H1 (cell line): ENCODE measurements at regions not wholly inside any gene's neighbourhood (a gene's known extent, or its start where the extent isn't known, plus 50 kb on each side); places are given as distances from the start of the nearest gene placed in this dataset.

Experiments used
- CTCF ChIA-PET: fragments of 300-600 bp; sonication (Branson Sonifier 250); formaldehyde crosslinking; loops from one replicate; lab custom pipeline; 2021; ENCODE audit not compliant: partially characterized antibody; lab: Charles Lee
- POLR2A ChIA-PET: fragments of 300-600 bp; sonication (Branson Sonifier 250); formaldehyde crosslinking; loops from one replicate; lab custom pipeline; 2021; ENCODE audit warnings: inconsistent platforms; ENCODE audit not compliant: partially characterized antibody; lab: Charles Lee
- DNase-seq, 2 experiments: peaks; one replicate each; pipeline versions ENCODE4 v3.0.0 to v3.0.0-alpha.2; 2010 to 2022; ENCODE audit warnings: low spot score in 2 of 2, low read depth in 1 of 2, mixed read lengths in 1 of 2
- FAIRE-seq: peaks from 2 replicates; lab custom pipeline; 2011; peaks lifted over from hg19 to GRCh38; lab: Jason Lieb, UNC
- H2AFZ ChIP-seq: 2 replicates; pipeline ENCODE4 v1.8.1; 2012; ENCODE audit warnings: low read length, inconsistent platforms
- H2AK5ac ChIP-seq: 2 replicates; pipeline ENCODE4 v1.6.1; 2013; ENCODE audit warnings: low read depth, low read length
- H2BK120ac ChIP-seq: replicated peaks from 2 replicates; pipeline ENCODE3; 2013; ENCODE audit warnings: low read depth, low read length, inconsistent platforms
- H2BK12ac ChIP-seq: 2 replicates; pipeline ENCODE4 v1.6.1; 2013; ENCODE audit warnings: low read depth, low read length
- H2BK15ac ChIP-seq: 2 replicates; pipeline ENCODE4 v1.6.1; 2013; ENCODE audit warnings: low read length
- H2BK20ac ChIP-seq: 2 replicates; pipeline ENCODE4 v1.6.1; 2013; ENCODE audit warnings: low read length
- H2BK5ac ChIP-seq: 2 replicates; pipeline ENCODE4 v1.6.1; 2013; ENCODE audit warnings: low read depth, low read length
- H3K14ac ChIP-seq: 2 replicates; pipeline ENCODE4 v1.6.1; 2013; ENCODE audit warnings: inconsistent platforms; ENCODE audit not compliant: insufficient read length
- H3K18ac ChIP-seq: 2 replicates; pipeline ENCODE4 v1.6.1; 2013; ENCODE audit warnings: low read length; ENCODE audit errors: extremely low read depth
- H3K23ac ChIP-seq: 2 replicates; pipeline ENCODE4 v1.6.1; 2013; ENCODE audit warnings: inconsistent platforms; ENCODE audit not compliant: insufficient read length
- H3K23me2 ChIP-seq: 2 replicates; pipeline ENCODE4 v1.6.1; 2013; ENCODE audit warnings: low read depth, low read length
- H3K27ac ChIP-seq: 2 replicates; pipeline ENCODE4 v1.6.1; 2011; ENCODE audit warnings: low read depth, low read length, inconsistent platforms
- H3K27me3 ChIP-seq, 4 experiments: replicated peaks in 1 of 4; 1 replicate in 1 of 4; 2 replicates in 3 of 4; pipeline versions ENCODE4 v1.6.1 to v1.8.1; 2011 to 2013; ENCODE audit warnings: low read length in 3 of 4, mild to moderate bottlenecking in 3 of 4, inconsistent platforms in 2 of 4, mixed read lengths in 2 of 4, moderate library complexity in 1 of 4; ENCODE audit not compliant: control insufficient read depth in 3 of 4, insufficient read depth in 3 of 4; ENCODE audit errors: extremely low read depth in 1 of 4
- H3K36me3 ChIP-seq, 4 experiments: 2 replicates each; pipeline versions ENCODE4 v1.6.1 to v1.8.1; 2011 to 2013; ENCODE audit warnings: mild to moderate bottlenecking in 4 of 4, low read length in 3 of 4, moderate library complexity in 2 of 4, control low read depth in 1 of 4, inconsistent platforms in 1 of 4; ENCODE audit not compliant: insufficient read depth in 4 of 4, control insufficient read depth in 2 of 4
- H3K4ac ChIP-seq: replicated peaks from 2 replicates; pipeline ENCODE3; 2013; ENCODE audit warnings: low read length, low read depth, mixed read lengths, inconsistent platforms; ENCODE audit not compliant: insufficient read length
- H3K4me1 ChIP-seq, 4 experiments: replicated peaks in 1 of 4; 1 replicate in 1 of 4; 2 replicates in 3 of 4; pipeline versions ENCODE4 v1.6.1 to v1.8.1; 2011 to 2013; ENCODE audit warnings: low read length in 3 of 4, inconsistent platforms in 2 of 4, mixed read lengths in 1 of 4; ENCODE audit not compliant: insufficient read depth in 4 of 4, control insufficient read depth in 3 of 4
- H3K4me2 ChIP-seq, 2 experiments: 2 replicates each; pipeline versions ENCODE4 v1.6.1 to v1.8.1; 2011 to 2013; ENCODE audit warnings: low read depth in 2 of 2, low read length in 2 of 2, control low read depth in 1 of 2, inconsistent platforms in 1 of 2, mild to moderate bottlenecking in 1 of 2; ENCODE audit not compliant: insufficient read depth in 1 of 2
- H3K4me3 ChIP-seq, 4 experiments: fragments of 200-600, 300-600 bp in 1 of 4; sonication (generic), shearing (Covaris generic), sonication (Bioruptor Twin) in 1 of 4; 2 replicates each; pipeline versions ENCODE4 v1.5.1 to v1.8.1; 2011 to 2016; ENCODE audit warnings: low read length in 4 of 4, low read depth in 3 of 4, control low read depth in 2 of 4, inconsistent platforms in 2 of 4, mild to moderate bottlenecking in 2 of 4, mixed read lengths in 1 of 4, moderate library complexity in 1 of 4; ENCODE audit not compliant: insufficient read depth in 2 of 4; ENCODE audit errors: extremely low read depth in 1 of 4
- H3K56ac ChIP-seq: replicated peaks from 2 replicates; pipeline ENCODE3; 2013; ENCODE audit warnings: low read depth, mild to moderate bottlenecking, mixed read lengths, low read length, inconsistent platforms; ENCODE audit not compliant: insufficient read length
- H3K79me1 ChIP-seq: 2 replicates; pipeline ENCODE4 v1.6.1; 2013; ENCODE audit warnings: low read depth, low read length, control low read depth
- H3K79me2 ChIP-seq, 2 experiments: 2 replicates each; pipeline versions ENCODE4 v1.6.1 to v1.8.1; 2012 to 2013; ENCODE audit warnings: low read length in 2 of 2, mild to moderate bottlenecking in 2 of 2, inconsistent platforms in 1 of 2; ENCODE audit not compliant: insufficient read depth in 2 of 2, control insufficient read depth in 1 of 2
- H3K9ac ChIP-seq, 4 experiments: replicated peaks in 1 of 4; 1 replicate in 1 of 4; 2 replicates in 3 of 4; pipeline versions ENCODE4 v1.6.1 to v1.8.1; 2011 to 2013; ENCODE audit warnings: low read depth in 3 of 4, low read length in 3 of 4, control low read depth in 2 of 4, mild to moderate bottlenecking in 2 of 4, moderate library complexity in 2 of 4, inconsistent platforms in 1 of 4; ENCODE audit errors: extremely low read depth in 1 of 4
- H3K9me3 ChIP-seq, 2 experiments: 2 replicates each; pipeline versions ENCODE4 v1.6.1 to v1.8.1; 2012 to 2013; ENCODE audit warnings: mild to moderate bottlenecking in 2 of 2, moderate library complexity in 2 of 2, control low read depth in 1 of 2, inconsistent platforms in 1 of 2, low read depth in 1 of 2, low read length in 1 of 2, mixed read lengths in 1 of 2; ENCODE audit not compliant: insufficient read depth in 2 of 2
- H4K20me1 ChIP-seq, 2 experiments: replicated peaks in 1 of 2; 2 replicates each; pipeline versions ENCODE3 to v1.8.1; 2011 to 2013; ENCODE audit warnings: inconsistent platforms in 2 of 2, low read length in 2 of 2, mild to moderate bottlenecking in 1 of 2; ENCODE audit not compliant: insufficient read depth in 2 of 2, control insufficient read depth in 1 of 2
- H4K5ac ChIP-seq: 2 replicates; pipeline ENCODE4 v1.6.1; 2013; ENCODE audit warnings: low read length, low read depth, mixed read lengths, inconsistent platforms; ENCODE audit not compliant: insufficient read length
- H4K8ac ChIP-seq: 2 replicates; pipeline ENCODE4 v1.8.0; 2013; ENCODE audit warnings: mild to moderate bottlenecking, moderate library complexity, low read length, inconsistent platforms; ENCODE audit not compliant: insufficient read depth; ENCODE audit errors: extremely low read depth
- H4K91ac ChIP-seq: replicated peaks from 2 replicates; pipeline ENCODE3; 2013; ENCODE audit warnings: low read length, mixed read lengths, inconsistent platforms; ENCODE audit not compliant: insufficient read length
- BACH1 ChIP-seq: IDR thresholded peaks from 2 replicates; pipeline ENCODE4 v1.6.1; 2012; ENCODE audit warnings: low read length, improper control_type of control experiment
- MAFK ChIP-seq: IDR thresholded peaks from 2 replicates; pipeline ENCODE4 v1.6.1; 2012; ENCODE audit warnings: low read depth, mild to moderate bottlenecking, improper control_type of control experiment, low read length
- NRF1 ChIP-seq: IDR thresholded peaks from 2 replicates; pipeline ENCODE4 v1.6.1; 2011; ENCODE audit warnings: mild to moderate bottlenecking, low read depth, low read length, improper control_type of control experiment
- WGBS, 2 experiments: shearing (Covaris generic) in 1 of 2; methylation state at CpG; one replicate each; pipeline versions ENCODE4 v1.1.6 to v1.1.7; 2013 to 2015; ENCODE audit warnings: low lambda C conversion rate in 2 of 2, mixed read lengths in 2 of 2, inconsistent platforms in 1 of 2, low coverage in 1 of 2, missing lambda C conversion rate in 1 of 2; ENCODE audit not compliant: insufficient replicate concordance in 2 of 2, insufficient coverage in 1 of 2, insufficient read length in 1 of 2; ENCODE audit errors: extremely low coverage in 1 of 2, missing lambda C conversion rate in 1 of 2; 5-methylcytosine and 5-hydroxymethylcytosine counted together

GRCh38 chrX:22800360-22800759, 199.4 kb upstream of the DDX53 start:
- no peaks in the 10 kb centered on the region for H3K23me2 ChIP-seq
- no peak overlapping the region for H2BK120ac ChIP-seq
- 84% methylated on average over 4 of the region's 4 CpGs; no CpG with 5 or more reads in 1 of the 2 experiments for WGBS, 2 experiments
- no peak overlapping the region for H4K8ac ChIP-seq
- H3K9ac ChIP-seq = no peak overlapping the region
- no peaks in the 10 kb centered on the region for H4K20me1 ChIP-seq
- no peak overlapping the region for H2BK15ac ChIP-seq
- no peak overlapping the region for H3K14ac ChIP-seq
- no peak overlapping the region for H2BK12ac ChIP-seq
- no peak overlapping the region for H3K27ac ChIP-seq
- H3K23ac ChIP-seq = no peak overlapping the region
- no peak overlapping the region for H3K4ac ChIP-seq
- FAIRE-seq = peak; percentile 85
- H4K91ac ChIP-seq = no peak overlapping the region
- no peak overlapping the region for H3K56ac ChIP-seq
- H2AFZ ChIP-seq = no peak overlapping the region
- no peak overlapping the region for H2BK20ac ChIP-seq
- TF ChIP-seq NRF1 (no peak), MAFK (peak; percentile 50; the same call in 1 of the 2 replicates), BACH1 (peak; percentile 68; the same call in 1 of the 2 replicates)
- H2BK5ac ChIP-seq = no peak overlapping the region
- H3K9me3 ChIP-seq = no peaks in the 10 kb centered on the region
- ChIA-PET CTCF (no interaction called here), POLR2A (no interaction called here)
- no peak for DNase-seq
- no peaks in the 10 kb centered on the region for H3K79me2 ChIP-seq
- H3K36me3 ChIP-seq = no peaks in the 10 kb centered on the region
- no peak overlapping the region for H3K18ac ChIP-seq
- H3K4me3 ChIP-seq = no peak overlapping the region
- no peak overlapping the region for H4K5ac ChIP-seq
- H3K79me1 ChIP-seq = no peaks in the 10 kb centered on the region
- H3K4me1 ChIP-seq = no peaks in the 10 kb centered on the region; a peak in 1 of 7 replicates
- no peak overlapping the region for H3K4me2 ChIP-seq
- H3K27me3 ChIP-seq = no peaks in the 10 kb centered on the region
- H2AK5ac ChIP-seq = no peak overlapping the region
